ENCODE measurements at regions not wholly inside any gene's neighbourhood (a gene's known extent, or its start where the extent isn't known, plus 50 kb on each side); places are given as distances from the start of the nearest gene placed in this dataset.
"Not testable (repeated sequence)": the region's sequence is repeated elsewhere in the genome, so short reads cannot be mapped to it uniquely, and the experiment has no call there.

DNA sequence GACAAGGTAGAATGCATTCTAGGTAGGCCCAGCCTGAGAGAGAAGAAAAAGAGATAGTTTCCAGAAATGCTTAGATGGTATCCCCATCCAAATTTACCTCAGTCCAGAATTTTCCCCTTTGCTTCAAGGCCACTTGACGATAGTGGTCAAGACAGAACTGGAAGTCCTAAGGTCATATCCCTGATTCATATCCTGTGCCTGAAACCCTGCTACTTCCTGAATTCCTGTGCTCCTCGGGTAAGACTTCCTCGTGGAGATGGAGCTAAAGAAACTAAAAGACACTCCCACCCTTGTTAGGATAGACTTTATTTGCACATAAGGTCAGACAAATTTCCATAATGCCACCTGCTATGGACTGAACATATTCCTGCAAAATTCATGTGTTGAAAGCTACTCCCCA, 175.9 kb downstream of the EVX1 start:
- no peak for DNase-seq (ENCODE audit: low read depth)

DNA sequence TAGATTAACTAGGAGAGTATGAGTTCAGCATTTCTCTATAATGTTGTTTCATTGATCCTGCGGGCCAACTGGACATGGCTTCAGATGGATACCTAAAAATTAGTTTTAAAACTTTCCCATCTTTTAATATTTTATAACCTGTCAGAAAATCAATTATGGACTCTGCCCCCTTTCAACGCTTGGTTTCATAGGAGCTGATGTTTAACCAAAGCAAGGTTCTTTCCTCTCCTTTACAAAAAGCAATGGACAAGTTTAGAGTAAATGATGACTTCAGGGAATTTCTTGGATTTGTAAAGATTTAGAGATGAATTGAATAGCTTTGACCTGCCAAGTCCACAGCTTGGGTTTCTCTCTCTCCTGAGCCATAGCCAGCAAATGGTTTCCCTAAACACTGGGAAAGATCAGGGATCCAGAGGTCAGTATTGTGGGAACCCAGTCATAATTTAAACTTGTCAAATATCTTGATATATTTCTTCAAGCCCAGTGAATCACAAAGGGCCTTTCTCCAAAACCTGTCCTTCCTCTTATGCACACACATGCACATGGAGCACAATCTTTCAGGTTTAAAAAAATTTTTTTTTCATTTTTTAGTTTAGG, 177.1 kb downstream of the EVX1 start:
- DNase-seq (ENCODE audit: low read depth): peak; percentile 55

GRCh38 chr7:27420702-27421101, 178.1 kb downstream of the EVX1 start:
- DNase-seq (ENCODE audit: low read depth): no peak

GRCh38 chr7:27423290-27423689, 180.7 kb downstream of the EVX1 start:
- DNase-seq (ENCODE audit: low read depth): no peak

- no peak for DNase-seq (ENCODE audit: low read depth)
Observed at GRCh38 chr7:27423821-27424220, 181.2 kb downstream of the EVX1 start.

- no peak for DNase-seq (ENCODE audit: low read depth)
Observed at GRCh38 chr7:27424231-27424630, 181.6 kb downstream of the EVX1 start.

GRCh38 chr7:27424749-27425148, 182.1 kb downstream of the EVX1 start:
- no peak for DNase-seq (ENCODE audit: low read depth)

DNA sequence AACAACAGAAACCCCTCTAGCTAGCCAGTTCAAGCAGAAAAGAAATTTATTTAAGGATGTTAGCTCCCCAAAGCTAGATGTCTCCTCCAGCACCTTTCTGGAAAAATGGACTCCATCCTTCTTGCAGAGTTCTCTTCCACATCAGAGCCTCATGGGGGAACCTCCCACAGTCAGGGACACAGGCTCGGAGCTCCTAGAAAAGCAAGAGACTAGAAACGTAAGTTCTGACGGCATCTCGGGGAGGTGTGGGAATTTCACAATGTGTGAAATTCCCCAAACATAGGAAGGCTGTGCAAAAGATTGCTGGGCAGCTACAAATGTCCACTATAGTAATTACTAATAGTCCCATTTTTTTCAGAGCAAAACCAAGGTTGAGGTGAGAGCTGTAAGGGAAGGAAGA, 184.8 kb downstream of the EVX1 start:
- DNase-seq (ENCODE audit: low read depth): no peak

DNA sequence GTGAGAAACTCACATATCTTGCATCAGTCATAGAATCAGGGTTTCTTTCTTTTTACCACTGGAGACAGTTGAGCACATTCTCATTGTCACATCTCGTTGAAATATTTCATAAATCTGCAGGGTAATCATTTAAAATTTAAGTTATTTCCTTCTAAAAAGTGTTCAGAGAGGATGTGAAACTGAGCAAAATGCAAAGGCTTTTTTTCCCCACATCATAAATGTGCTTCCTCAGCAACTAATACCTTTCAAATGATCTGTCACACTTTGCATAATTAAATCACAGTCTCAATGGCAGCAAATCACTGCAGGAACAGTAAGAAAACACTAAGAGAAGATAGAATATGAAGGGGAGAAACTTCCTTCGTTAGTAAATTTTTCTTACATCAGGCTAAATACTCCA, 187.5 kb downstream of the EVX1 start:
- no peak for DNase-seq (ENCODE audit: low read depth)

- DNase-seq (ENCODE audit: low read depth): no peak
Observed at GRCh38 chr7:27431465-27431864, 188.9 kb downstream of the EVX1 start.

DNA sequence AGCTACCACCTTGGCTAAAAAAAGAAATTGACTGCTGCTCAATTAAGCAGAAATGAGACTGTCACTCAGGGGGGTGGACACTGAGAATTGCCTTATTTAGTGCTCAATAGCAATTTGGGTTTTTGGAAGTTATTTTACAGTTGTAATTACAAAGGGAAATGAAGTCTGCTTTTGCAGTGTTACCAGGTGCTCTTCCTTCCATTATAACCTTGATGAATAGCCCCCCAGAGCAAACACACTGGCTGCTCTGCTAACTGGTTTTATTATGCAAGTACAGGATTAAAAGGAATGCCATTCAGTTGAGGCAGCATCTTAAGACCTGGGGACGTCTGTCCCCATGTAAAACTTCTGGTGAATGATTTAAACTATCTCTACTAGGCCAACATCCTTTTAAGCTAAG, 191.0 kb downstream of the EVX1 start:
- DNase-seq (ENCODE audit: low read depth): no peak

- no peak for DNase-seq (ENCODE audit: low read depth)
Observed at GRCh38 chr7:27434756-27435400, 192.3 kb downstream of the EVX1 start.

GRCh38 chr7:27435461-27435860, 192.9 kb downstream of the EVX1 start:
- DNase-seq (ENCODE audit: low read depth): peak; percentile 43

DNA sequence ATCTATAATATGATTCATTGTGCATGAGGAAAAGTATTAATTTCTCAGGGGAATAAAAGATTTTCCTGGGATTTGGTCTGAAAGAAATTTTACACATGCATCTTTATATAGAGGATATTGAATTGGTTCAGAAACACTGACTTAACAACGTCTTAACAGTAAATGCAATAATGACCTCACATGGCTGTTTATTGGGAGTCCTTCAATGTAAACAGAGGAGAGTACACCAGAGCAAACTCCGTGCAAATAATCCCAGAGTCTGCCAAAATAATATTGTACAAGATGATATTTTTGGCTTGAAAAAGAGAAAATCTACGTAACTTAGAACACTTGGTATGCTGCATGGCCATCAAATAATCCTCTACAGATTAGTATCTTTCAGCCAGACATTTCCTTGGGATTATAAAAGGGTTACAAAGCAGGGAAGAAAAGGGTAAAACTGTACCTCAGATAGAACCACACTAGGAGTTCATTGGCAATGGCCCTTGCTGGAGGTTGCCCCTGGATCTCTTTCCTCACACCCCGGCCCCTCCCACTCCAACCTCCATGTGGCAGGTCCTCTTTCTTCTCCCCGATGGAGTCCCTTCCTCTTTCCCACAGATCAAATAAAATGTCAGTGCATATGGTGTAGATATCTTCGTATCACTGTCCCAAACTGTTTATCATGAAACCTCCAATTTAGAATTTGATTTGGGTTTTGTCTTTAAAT, 196.4 kb downstream of the EVX1 start:
- no peak for DNase-seq (ENCODE audit: low read depth)

DNA sequence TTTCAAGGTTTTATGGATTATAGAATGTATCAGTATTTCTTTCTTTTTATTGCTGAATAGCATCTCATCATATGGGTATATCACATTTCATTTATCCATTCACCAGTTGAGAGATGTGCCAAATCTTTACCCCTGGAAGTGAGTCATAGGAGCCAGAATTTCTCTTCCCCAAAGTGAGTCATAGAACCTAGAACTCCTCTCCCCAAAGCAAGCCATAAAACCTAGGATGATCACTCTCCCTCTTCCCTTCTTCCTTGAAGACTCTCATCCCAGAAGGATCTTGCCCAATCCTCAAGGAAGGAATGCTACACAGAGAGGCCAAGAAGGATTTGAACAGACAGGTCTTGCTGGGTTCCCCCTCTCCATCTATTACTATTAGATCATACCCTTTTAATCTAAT, 199.9 kb downstream of the EVX1 start:
- peak; percentile 79 for DNase-seq (ENCODE audit: low read depth)

GRCh38 chr7:27449046-27449445, 206.4 kb downstream of the EVX1 start:
- DNase-seq (ENCODE audit: low read depth): not testable (repeated sequence)

DNA sequence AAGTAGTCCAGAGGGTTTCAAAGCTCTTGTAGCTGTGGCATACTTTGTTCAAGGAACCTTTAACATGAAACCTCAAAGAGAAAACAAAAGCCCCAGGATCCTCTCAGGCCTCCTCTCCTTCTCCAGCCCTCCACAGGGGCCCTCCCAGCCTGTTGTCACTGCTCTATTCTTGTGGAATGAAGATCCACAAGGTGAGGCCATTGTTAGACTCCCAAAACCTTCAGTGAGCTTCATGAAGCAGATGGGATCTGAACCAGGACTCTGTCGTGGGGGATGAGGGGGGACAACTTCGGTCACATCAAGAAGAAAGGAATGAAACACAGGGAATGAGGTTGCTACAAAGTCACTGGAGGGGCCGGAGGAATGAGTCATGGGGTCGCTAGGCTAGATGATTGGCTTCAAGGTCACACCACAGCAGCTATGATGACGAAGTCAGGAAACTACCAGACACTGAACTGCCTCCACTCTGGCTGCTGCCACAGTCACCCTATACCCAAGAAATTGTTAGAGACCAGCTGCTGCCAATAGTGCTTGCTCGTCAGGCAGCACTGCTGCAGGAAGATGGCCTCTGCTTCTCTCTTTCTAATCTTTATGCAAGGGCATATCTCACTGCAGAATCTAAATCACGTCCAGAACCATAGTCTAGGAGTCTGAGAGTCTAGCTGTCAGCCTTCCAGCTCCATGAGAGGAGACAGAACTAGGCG, 208.8 kb downstream of the HIBADH start:
- DNase-seq (ENCODE audit: low read depth): peak; percentile 46

- DNase-seq (ENCODE audit: low read depth): not testable (repeated sequence)
Observed at GRCh38 chr7:27457120-27457519, 205.6 kb downstream of the HIBADH start.

- DNase-seq (ENCODE audit: low read depth): not testable (repeated sequence)
Observed at GRCh38 chr7:27457603-27458565, 204.8 kb downstream of the HIBADH start.

- DNase-seq (ENCODE audit: low read depth): no peak
Observed at GRCh38 chr7:27459021-27459730, 203.5 kb downstream of the HIBADH start.

DNA sequence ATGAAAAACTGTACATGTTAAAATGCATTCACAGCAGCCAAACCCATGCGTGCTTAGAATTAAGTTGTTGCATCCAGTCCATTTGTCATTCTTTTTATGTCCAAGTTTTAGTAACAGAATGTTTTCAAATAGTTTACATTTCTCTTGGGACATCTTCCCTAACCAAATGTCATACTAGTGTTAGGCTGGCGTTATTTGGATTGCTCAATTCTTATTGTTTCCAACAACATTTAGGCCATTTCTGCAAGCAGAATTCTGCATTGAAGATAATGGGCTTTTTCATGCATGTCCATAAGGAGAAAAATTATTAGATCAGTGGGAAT, 203.0 kb downstream of the HIBADH start:
- DNase-seq (ENCODE audit: low read depth): no peak
